Stimulated activated naive CD8-positive, alpha-beta T cell treated with anti-CD3 and anti-CD28 coated beads, Interleukin-15, Interleukin-2, amounts not matched to agents 100 ng/mL and 50 ng/mL, for 24 hours (primary cell): ENCODE measurements at regions not wholly inside any gene's neighbourhood (a gene's known extent, or its start where the extent isn't known, plus 50 kb on each side); places are given as distances from the start of the nearest gene placed in this dataset.

Experiments used
- H3K27ac Mint-ChIP-seq: one replicate; pipeline ENCODE4 v1.8.0; 2021; ENCODE audit warnings: mild to moderate bottlenecking, mixed read lengths
- H3K27me3 Mint-ChIP-seq: one replicate; pipeline ENCODE4 v1.8.0; 2021; ENCODE audit warnings: mixed read lengths
- H3K36me3 Mint-ChIP-seq: one replicate; pipeline ENCODE4 v1.8.0; 2021; ENCODE audit warnings: low read depth, mixed read lengths
- H3K4me1 Mint-ChIP-seq: one replicate; pipeline ENCODE4 v1.8.0; 2021; ENCODE audit warnings: low read depth, mixed read lengths
- H3K4me3 Mint-ChIP-seq: one replicate; pipeline ENCODE4 v1.8.0; 2021; ENCODE audit warnings: mild to moderate bottlenecking, mixed read lengths
- H3K9me3 Mint-ChIP-seq: one replicate; pipeline ENCODE4 v1.8.0; 2021; ENCODE audit warnings: mixed read lengths

- H3K4me1 Mint-ChIP-seq = no peaks in the 10 kb centered on the region
- peaks cover 7% of the 10 kb centered on the region for H3K27me3 Mint-ChIP-seq
- H3K36me3 Mint-ChIP-seq = no peaks in the 10 kb centered on the region
- H3K9me3 Mint-ChIP-seq = no peaks in the 10 kb centered on the region
- H3K4me3 Mint-ChIP-seq = no peak overlapping the region
- no peak overlapping the region for H3K27ac Mint-ChIP-seq
These were observed 166.9 kb upstream of the C1orf21 start for GRCh38 chr1:184219883-184220282.

GRCh38 chr1:184221087-184221486 lies 165.7 kb upstream of the C1orf21 start:
- H3K4me1 Mint-ChIP-seq = no peaks in the 10 kb centered on the region
- H3K36me3 Mint-ChIP-seq = no peaks in the 10 kb centered on the region
- H3K4me3 Mint-ChIP-seq = no peak overlapping the region
- H3K27me3 Mint-ChIP-seq = peaks cover 3% of the 10 kb centered on the region
- H3K9me3 Mint-ChIP-seq = no peaks in the 10 kb centered on the region
- H3K27ac Mint-ChIP-seq = no peak overlapping the region

- Mint-ChIP-seq H3K36me3 (no peaks in the 10 kb centered on the region), H3K4me3 (no peak overlapping the region), H3K27ac (no peak overlapping the region)
These were observed 164.2 kb upstream of the C1orf21 start for GRCh38 chr1:184222652-184223052.

GRCh38 chr1:184223216-184223615 lies 163.6 kb upstream of the C1orf21 start:
- Mint-ChIP-seq H3K36me3 (no peaks in the 10 kb centered on the region), H3K9me3 (no peaks in the 10 kb centered on the region), H3K4me3 (no peak overlapping the region), H3K27me3 (peaks cover 3% of the 10 kb centered on the region), H3K4me1 (no peaks in the 10 kb centered on the region), H3K27ac (no peak overlapping the region)

More at GRCh38 chr1:184222652-184223052, 164.2 kb upstream of the C1orf21 start:
- peaks cover 3% of the 10 kb centered on the region for H3K27me3 Mint-ChIP-seq
- no peaks in the 10 kb centered on the region for H3K9me3 Mint-ChIP-seq
- H3K4me1 Mint-ChIP-seq = no peaks in the 10 kb centered on the region

- no peak overlapping the region for H3K4me3 Mint-ChIP-seq
- H3K27me3 Mint-ChIP-seq = peaks cover 3% of the 10 kb centered on the region
- H3K36me3 Mint-ChIP-seq = no peaks in the 10 kb centered on the region
- H3K9me3 Mint-ChIP-seq = no peaks in the 10 kb centered on the region
- no peaks in the 10 kb centered on the region for H3K4me1 Mint-ChIP-seq
- no peak overlapping the region for H3K27ac Mint-ChIP-seq
These were observed 161.3 kb upstream of the C1orf21 start for GRCh38 chr1:184225283-184226099.

GRCh38 chr1:184226100-184226487 lies 160.7 kb upstream of the C1orf21 start:
- H3K27me3 Mint-ChIP-seq = peaks cover 3% of the 10 kb centered on the region
- no peaks in the 10 kb centered on the region for H3K4me1 Mint-ChIP-seq
- no peaks in the 10 kb centered on the region for H3K9me3 Mint-ChIP-seq
- H3K4me3 Mint-ChIP-seq = no peak overlapping the region
- H3K27ac Mint-ChIP-seq = no peak overlapping the region
- H3K36me3 Mint-ChIP-seq = no peaks in the 10 kb centered on the region

GRCh38 chr1:184228558-184228957 lies 158.3 kb upstream of the C1orf21 start:
- peaks cover 8% of the 10 kb centered on the region for H3K27me3 Mint-ChIP-seq
- H3K27ac Mint-ChIP-seq = no peak overlapping the region
- H3K4me3 Mint-ChIP-seq = no peak overlapping the region
- no peaks in the 10 kb centered on the region for H3K9me3 Mint-ChIP-seq
- H3K36me3 Mint-ChIP-seq = no peaks in the 10 kb centered on the region
- no peaks in the 10 kb centered on the region for H3K4me1 Mint-ChIP-seq

GRCh38 chr1:184237588-184237987 lies 149.2 kb upstream of the C1orf21 start:
- Mint-ChIP-seq H3K4me3 (no peak overlapping the region), H3K36me3 (no peaks in the 10 kb centered on the region), H3K27ac (no peak overlapping the region), H3K4me1 (no peaks in the 10 kb centered on the region), H3K27me3 (peaks cover 13% of the 10 kb centered on the region), H3K9me3 (no peaks in the 10 kb centered on the region)

GRCh38 chr1:184241446-184241845 lies 145.4 kb upstream of the C1orf21 start:
- Mint-ChIP-seq H3K27ac (no peak overlapping the region), H3K27me3 (peaks cover 15% of the 10 kb centered on the region), H3K4me3 (no peak overlapping the region), H3K36me3 (no peaks in the 10 kb centered on the region), H3K9me3 (no peaks in the 10 kb centered on the region), H3K4me1 (no peaks in the 10 kb centered on the region)

- Mint-ChIP-seq H3K4me1 (no peaks in the 10 kb centered on the region), H3K27ac (no peak overlapping the region)
These were observed 144.3 kb upstream of the C1orf21 start for GRCh38 chr1:184242507-184242943.

GRCh38 chr1:184244962-184245361 lies 141.9 kb upstream of the C1orf21 start:
- Mint-ChIP-seq H3K36me3 (no peaks in the 10 kb centered on the region), H3K4me1 (no peaks in the 10 kb centered on the region), H3K9me3 (no peaks in the 10 kb centered on the region), H3K4me3 (no peak overlapping the region), H3K27ac (no peak overlapping the region), H3K27me3 (peaks cover 29% of the 10 kb centered on the region)

More at GRCh38 chr1:184242507-184242943, 144.3 kb upstream of the C1orf21 start:
- Mint-ChIP-seq H3K9me3 (no peaks in the 10 kb centered on the region), H3K27me3 (peaks cover 22% of the 10 kb centered on the region), H3K4me3 (no peak overlapping the region), H3K36me3 (no peaks in the 10 kb centered on the region)

GRCh38 chr1:184247671-184248070 lies 139.2 kb upstream of the C1orf21 start:
- Mint-ChIP-seq H3K9me3 (no peaks in the 10 kb centered on the region), H3K36me3 (no peaks in the 10 kb centered on the region), H3K27ac (no peak overlapping the region), H3K4me3 (no peak overlapping the region), H3K27me3 (peaks cover 37% of the 10 kb centered on the region), H3K4me1 (no peaks in the 10 kb centered on the region)

GRCh38 chr1:184253921-184254320 lies 132.9 kb upstream of the C1orf21 start:
- Mint-ChIP-seq H3K36me3 (no peaks in the 10 kb centered on the region), H3K4me1 (no peaks in the 10 kb centered on the region), H3K27me3 (peaks cover 29% of the 10 kb centered on the region), H3K9me3 (no peaks in the 10 kb centered on the region), H3K4me3 (no peak overlapping the region), H3K27ac (no peak overlapping the region)

GRCh38 chr1:184254849-184255248 lies 132.0 kb upstream of the C1orf21 start:
- H3K27me3 Mint-ChIP-seq = peaks cover 22% of the 10 kb centered on the region
- H3K27ac Mint-ChIP-seq = no peak overlapping the region
- no peaks in the 10 kb centered on the region for H3K9me3 Mint-ChIP-seq
- H3K4me1 Mint-ChIP-seq = no peaks in the 10 kb centered on the region
- H3K36me3 Mint-ChIP-seq = no peaks in the 10 kb centered on the region
- no peak overlapping the region for H3K4me3 Mint-ChIP-seq

- H3K4me3 Mint-ChIP-seq = no peak overlapping the region
- no peaks in the 10 kb centered on the region for H3K36me3 Mint-ChIP-seq
- no peaks in the 10 kb centered on the region for H3K9me3 Mint-ChIP-seq
- H3K27me3 Mint-ChIP-seq = peaks cover 26% of the 10 kb centered on the region
- no peak overlapping the region for H3K27ac Mint-ChIP-seq
- H3K4me1 Mint-ChIP-seq = no peaks in the 10 kb centered on the region
These were observed 131.3 kb upstream of the C1orf21 start for GRCh38 chr1:184255560-184255959.

GRCh38 chr1:184257873-184258272 lies 129.0 kb upstream of the C1orf21 start:
- H3K36me3 Mint-ChIP-seq = no peaks in the 10 kb centered on the region
- H3K4me3 Mint-ChIP-seq = no peak overlapping the region
- H3K27ac Mint-ChIP-seq = no peak overlapping the region
- H3K9me3 Mint-ChIP-seq = no peaks in the 10 kb centered on the region
- peaks cover 19% of the 10 kb centered on the region for H3K27me3 Mint-ChIP-seq
- no peaks in the 10 kb centered on the region for H3K4me1 Mint-ChIP-seq
